SU-DHL-6 (cell line): ENCODE measurements at regions not wholly inside any gene's neighbourhood (a gene's known extent, or its start where the extent isn't known, plus 50 kb on each side); places are given as distances from the start of the nearest gene placed in this dataset.
"Not testable (repeated sequence)": the region's sequence is repeated elsewhere in the genome, so short reads cannot be mapped to it uniquely, and the experiment has no call there.

ENCODE experiments used
- H2AFZ ChIP-seq: fragments of 200-600 bp; sonication (generic); 2 replicates; pipeline ENCODE4 v1.6.1; 2014; ENCODE audit warnings: low read depth, mild to moderate bottlenecking, moderate library complexity, mixed read lengths, antibody characterized with exemption, low read length; ENCODE audit not compliant: severe bottlenecking
- H3F3A ChIP-seq: fragments of 200-600 bp; shearing (Covaris generic); 2 replicates; pipeline ENCODE4 v1.6.0; 2016; ENCODE audit warnings: antibody characterized with exemption, mild to moderate bottlenecking; ENCODE audit not compliant: insufficient read depth
- H3K27ac ChIP-seq: fragments of 200-600 bp; sonication (generic); 2 replicates; pipeline ENCODE4 v1.5.1; 2016; ENCODE audit warnings: low read depth, mild to moderate bottlenecking, low read length, moderate library complexity, mixed read lengths
- H3K27me3 ChIP-seq: fragments of 200-600 bp; sonication (generic), shearing (Covaris generic); 2 replicates; pipeline ENCODE4 v1.6.0; 2014; ENCODE audit warnings: mild to moderate bottlenecking, low read length
- H3K36me3 ChIP-seq: fragments of 200-600 bp; sonication (generic); 2 replicates; pipeline ENCODE4 v1.6.1; 2014; ENCODE audit warnings: mild to moderate bottlenecking, low read length, mixed read lengths
- H3K4me2 ChIP-seq: fragments of 300-600, 200-600 bp; shearing (Covaris generic), sonication (generic); 2 replicates; pipeline ENCODE4 v1.6.0; 2014; ENCODE audit warnings: low read length, low read depth, mild to moderate bottlenecking; ENCODE audit not compliant: poor library complexity, severe bottlenecking
- H3K4me3 ChIP-seq: fragments of 200-600 bp; sonication (generic); 2 replicates; pipeline ENCODE4 v1.5.1; 2014; ENCODE audit warnings: antibody characterized with exemption, low read length, mild to moderate bottlenecking, mixed read lengths; ENCODE audit not compliant: insufficient read depth, poor library complexity, severe bottlenecking
- H3K79me2 ChIP-seq: fragments of 200-600 bp; sonication (generic); 2 replicates; pipeline ENCODE4 v1.6.1; 2014; ENCODE audit warnings: mild to moderate bottlenecking, low read length, moderate library complexity; ENCODE audit not compliant: insufficient read depth
- H3K9ac ChIP-seq: fragments of 200-600 bp; sonication (generic); 2 replicates; pipeline ENCODE4 v1.7.0; 2014; ENCODE audit warnings: mild to moderate bottlenecking, low read length
- H3K9me2 ChIP-seq: fragments of 200-600 bp; sonication (generic); replicated peaks from 2 replicates; pipeline ENCODE4 v1.6.1; 2014; ENCODE audit warnings: low read length; ENCODE audit not compliant: insufficient read depth
- H3K9me3 ChIP-seq: fragments of 200-600 bp; sonication (generic); 2 replicates; pipeline ENCODE4 v1.6.1; 2014; ENCODE audit warnings: low read length, mixed read lengths; ENCODE audit not compliant: insufficient read depth
- H4K20me1 ChIP-seq: fragments of 200-600 bp; sonication (generic); 2 replicates; pipeline ENCODE4 v1.6.1; 2014; ENCODE audit warnings: low read depth, mild to moderate bottlenecking, antibody characterized with exemption, low read length, moderate library complexity, mixed read lengths
- CTCF ChIP-seq: fragments of 200-600 bp; sonication (generic); IDR thresholded peaks from one replicate; pipeline ENCODE4 v1.5.1; 2017; ENCODE audit warnings: antibody characterized with exemption, mild to moderate bottlenecking, low read length, moderate library complexity; ENCODE audit not compliant: insufficient read depth, poor library complexity, severe bottlenecking
- EZH2phosphoT487 ChIP-seq: fragments of 200-600 bp; sonication (generic), shearing (Covaris generic); conservative IDR thresholded peaks from 2 replicates; pipeline ENCODE4 v1.6.1; 2018; ENCODE audit warnings: mild to moderate bottlenecking, antibody characterized with exemption, low read length, moderate library complexity, mixed read lengths

- Histone ChIP-seq H4K20me1 (no peaks in the 10 kb centered on the region), H3K4me3 (no peak overlapping the region), H3K9me3 (no peaks in the 10 kb centered on the region), H3F3A (no peaks in the 10 kb centered on the region), H3K9ac (no peak overlapping the region), H3K79me2 (no peaks in the 10 kb centered on the region), H3K27ac (no peak overlapping the region), H2AFZ (no peak overlapping the region), H3K36me3 (no peaks in the 10 kb centered on the region), H3K4me2 (no peak overlapping the region), H3K9me2 (no peaks in the 10 kb centered on the region), H3K27me3 (no peaks in the 10 kb centered on the region)
- TF ChIP-seq CTCF: no peak
- no peak for TF ChIP-seq EZH2phosphoT487
These were observed 556.6 kb downstream of the NLGN4X start for GRCh38 chrX:5672099-5672498.

- H2AFZ ChIP-seq, H3F3A ChIP-seq, H3K9me3 ChIP-seq, H3K9ac ChIP-seq, H3K4me3 ChIP-seq, H3K4me2 ChIP-seq, H3K9me2 ChIP-seq, H3K27ac ChIP-seq, H3K36me3 ChIP-seq, H3K27me3 ChIP-seq, H4K20me1 ChIP-seq, H3K79me2 ChIP-seq: not testable (repeated sequence)
These were observed 562.0 kb downstream of the NLGN4X start for GRCh38 chrX:5666689-5667088.

- Histone ChIP-seq H3K9me2 (no peaks in the 10 kb centered on the region), H4K20me1 (no peaks in the 10 kb centered on the region), H3K36me3 (no peaks in the 10 kb centered on the region), H3F3A (no peaks in the 10 kb centered on the region), H3K79me2 (no peaks in the 10 kb centered on the region), H2AFZ (no peak overlapping the region), H3K4me3 (no peak overlapping the region), H3K9ac (no peak overlapping the region), H3K27ac (no peak overlapping the region), H3K4me2 (no peak overlapping the region), H3K9me3 (no peaks in the 10 kb centered on the region), H3K27me3 (no peaks in the 10 kb centered on the region)
- no peak for TF ChIP-seq CTCF
- no peak for TF ChIP-seq EZH2phosphoT487
These were observed 572.1 kb downstream of the NLGN4X start for GRCh38 chrX:5656544-5656943.

GRCh38 chrX:5650904-5651303, 577.8 kb downstream of the NLGN4X start:
- TF ChIP-seq CTCF (no peak), EZH2phosphoT487 (no peak)
- Histone ChIP-seq H4K20me1 (no peaks in the 10 kb centered on the region), H3K27me3 (no peaks in the 10 kb centered on the region), H3K79me2 (no peaks in the 10 kb centered on the region), H3K9me3 (no peaks in the 10 kb centered on the region), H3K9ac (no peak overlapping the region), H3K36me3 (no peaks in the 10 kb centered on the region), H3F3A (no peaks in the 10 kb centered on the region), H3K27ac (no peak overlapping the region), H2AFZ (no peak overlapping the region), H3K4me3 (no peak overlapping the region), H3K9me2 (no peaks in the 10 kb centered on the region), H3K4me2 (no peak overlapping the region)
